ENCODE measurements at regions not wholly inside any gene's neighbourhood (a gene's known extent, or its start where the extent isn't known, plus 50 kb on each side); places are given as distances from the start of the nearest gene placed in this dataset.

DNA sequence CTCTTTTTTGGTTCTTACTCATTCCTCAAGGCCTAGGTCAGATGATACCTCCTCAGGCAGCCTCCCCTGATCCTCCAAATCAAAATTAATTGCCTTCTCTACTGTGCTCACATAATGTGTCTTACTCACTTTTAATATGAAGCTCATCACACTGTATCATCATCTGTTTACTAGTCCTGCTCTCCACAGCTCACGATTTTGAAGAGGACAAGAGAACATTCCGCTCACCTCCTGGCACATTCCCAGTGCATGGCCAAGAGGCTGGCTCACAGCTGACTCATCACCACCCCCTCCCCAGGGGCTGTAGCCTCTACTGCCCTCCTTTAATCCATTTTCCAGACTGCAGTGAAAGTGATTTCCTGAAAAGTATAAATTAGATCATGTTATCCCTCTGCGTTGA is 133.1 kb downstream of the ALDH8A1 start:
- Histone ChIP-seq H3K4me1 (ENCODE audit: insufficient read depth, low read length, poor library complexity, severe bottlenecking) (no peaks in the 10 kb centered on the region), H3K27me3 (ENCODE audit: insufficient read depth, low read length, poor library complexity, severe bottlenecking) (no peaks in the 10 kb centered on the region), H3K4me3 (ENCODE audit: low read length, poor library complexity, severe bottlenecking) (no peak overlapping the region), H2AFZ (ENCODE audit: low read length) (no peak overlapping the region), H3F3A (ENCODE audit: low read depth) (no peaks in the 10 kb centered on the region), H3K9me3 (ENCODE audit: insufficient read depth, low read depth, low read length) (no peaks in the 10 kb centered on the region), H3K4me2 (ENCODE audit: low read depth, low read length, poor library complexity, severe bottlenecking) (no peak overlapping the region), H3K79me2 (ENCODE audit: insufficient read depth, low read length) (no peaks in the 10 kb centered on the region), H4K20me1 (ENCODE audit: insufficient read depth, low read length, poor library complexity, severe bottlenecking) (no peaks in the 10 kb centered on the region), H3K9me2 (replicated peaks; ENCODE audit: low read depth, low read length) (no peaks in the 10 kb centered on the region), H3K36me3 (ENCODE audit: insufficient read depth, low read length) (no peaks in the 10 kb centered on the region), H3K9ac (ENCODE audit: low read depth, low read length, poor library complexity, severe bottlenecking) (no peak overlapping the region)
- TF ChIP-seq EZH2phosphoT487 (IDR thresholded peaks at IDR 0.05; ENCODE audit: borderline replicate concordance) = no peak
- TF ChIP-seq, protein P1, sequence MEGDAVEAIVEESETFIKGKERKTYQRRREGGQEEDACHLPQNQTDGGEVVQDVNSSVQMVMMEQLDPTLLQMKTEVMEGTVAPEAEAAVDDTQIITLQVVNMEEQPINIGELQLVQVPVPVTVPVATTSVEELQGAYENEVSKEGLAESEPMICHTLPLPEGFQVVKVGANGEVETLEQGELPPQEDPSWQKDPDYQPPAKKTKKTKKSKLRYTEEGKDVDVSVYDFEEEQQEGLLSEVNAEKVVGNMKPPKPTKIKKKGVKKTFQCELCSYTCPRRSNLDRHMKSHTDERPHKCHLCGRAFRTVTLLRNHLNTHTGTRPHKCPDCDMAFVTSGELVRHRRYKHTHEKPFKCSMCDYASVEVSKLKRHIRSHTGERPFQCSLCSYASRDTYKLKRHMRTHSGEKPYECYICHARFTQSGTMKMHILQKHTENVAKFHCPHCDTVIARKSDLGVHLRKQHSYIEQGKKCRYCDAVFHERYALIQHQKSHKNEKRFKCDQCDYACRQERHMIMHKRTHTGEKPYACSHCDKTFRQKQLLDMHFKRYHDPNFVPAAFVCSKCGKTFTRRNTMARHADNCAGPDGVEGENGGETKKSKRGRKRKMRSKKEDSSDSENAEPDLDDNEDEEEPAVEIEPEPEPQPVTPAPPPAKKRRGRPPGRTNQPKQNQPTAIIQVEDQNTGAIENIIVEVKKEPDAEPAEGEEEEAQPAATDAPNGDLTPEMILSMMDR (conservative IDR thresholded peaks at IDR 0.05; ENCODE audit: low read length) = no peak

GRCh38 chr6:134816300-134816699 is 133.6 kb downstream of the ALDH8A1 start:
- no peaks in the 10 kb centered on the region for H3K4me1 ChIP-seq (ENCODE audit: insufficient read depth, low read length, poor library complexity, severe bottlenecking)
- no peak overlapping the region for H2AFZ ChIP-seq (ENCODE audit: low read length)

GRCh38 chr6:134814076-134814695 is 135.7 kb downstream of the ALDH8A1 start:
- H3K9me2 ChIP-seq (replicated peaks; ENCODE audit: low read depth, low read length) = no peaks in the 10 kb centered on the region
- no peak for TF ChIP-seq EZH2phosphoT487 (IDR thresholded peaks at IDR 0.05; ENCODE audit: borderline replicate concordance)
- TF ChIP-seq, protein P1 (conservative IDR thresholded peaks at IDR 0.05; ENCODE audit: low read length) = no peak
- H3K4me1 ChIP-seq (ENCODE audit: insufficient read depth, low read length, poor library complexity, severe bottlenecking) = no peaks in the 10 kb centered on the region
- H3K27me3 ChIP-seq (ENCODE audit: insufficient read depth, low read length, poor library complexity, severe bottlenecking) = no peaks in the 10 kb centered on the region
- no peaks in the 10 kb centered on the region for H3K36me3 ChIP-seq (ENCODE audit: insufficient read depth, low read length)
- H3K4me2 ChIP-seq (ENCODE audit: low read depth, low read length, poor library complexity, severe bottlenecking) = no peak overlapping the region
- no peaks in the 10 kb centered on the region for H4K20me1 ChIP-seq (ENCODE audit: insufficient read depth, low read length, poor library complexity, severe bottlenecking)
- H3K9me3 ChIP-seq (ENCODE audit: insufficient read depth, low read depth, low read length) = no peaks in the 10 kb centered on the region
- H3F3A ChIP-seq (ENCODE audit: low read depth) = no peaks in the 10 kb centered on the region
- H3K9ac ChIP-seq (ENCODE audit: low read depth, low read length, poor library complexity, severe bottlenecking) = no peak overlapping the region
- H3K79me2 ChIP-seq (ENCODE audit: insufficient read depth, low read length) = no peaks in the 10 kb centered on the region
- H3K4me3 ChIP-seq (ENCODE audit: low read length, poor library complexity, severe bottlenecking) = no peak overlapping the region
- H2AFZ ChIP-seq (ENCODE audit: low read length) = no peak overlapping the region

More at GRCh38 chr6:134816300-134816699, 133.6 kb downstream of the ALDH8A1 start:
- Histone ChIP-seq H3K9me3 (ENCODE audit: insufficient read depth, low read depth, low read length) (no peaks in the 10 kb centered on the region), H3K4me3 (ENCODE audit: low read length, poor library complexity, severe bottlenecking) (no peak overlapping the region), H3K36me3 (ENCODE audit: insufficient read depth, low read length) (no peaks in the 10 kb centered on the region), H3K9me2 (replicated peaks; ENCODE audit: low read depth, low read length) (no peaks in the 10 kb centered on the region), H4K20me1 (ENCODE audit: insufficient read depth, low read length, poor library complexity, severe bottlenecking) (no peaks in the 10 kb centered on the region), H3K79me2 (ENCODE audit: insufficient read depth, low read length) (no peaks in the 10 kb centered on the region), H3K4me2 (ENCODE audit: low read depth, low read length, poor library complexity, severe bottlenecking) (no peak overlapping the region), H3F3A (ENCODE audit: low read depth) (no peaks in the 10 kb centered on the region), H3K9ac (ENCODE audit: low read depth, low read length, poor library complexity, severe bottlenecking) (no peak overlapping the region), H3K27me3 (ENCODE audit: insufficient read depth, low read length, poor library complexity, severe bottlenecking) (no peaks in the 10 kb centered on the region)
- TF ChIP-seq, protein P1 (conservative IDR thresholded peaks at IDR 0.05; ENCODE audit: low read length) = no peak
- TF ChIP-seq EZH2phosphoT487 (IDR thresholded peaks at IDR 0.05; ENCODE audit: borderline replicate concordance) = no peak

All from Loucy (cell line).